ENCODE measurements at regions not wholly inside any gene's neighbourhood (a gene's known extent, or its start where the extent isn't known, plus 50 kb on each side); places are given as distances from the start of the nearest gene placed in this dataset.
A peak's percentile ranks its signal among the peaks of the same experiment; 100 is the strongest.

DNA sequence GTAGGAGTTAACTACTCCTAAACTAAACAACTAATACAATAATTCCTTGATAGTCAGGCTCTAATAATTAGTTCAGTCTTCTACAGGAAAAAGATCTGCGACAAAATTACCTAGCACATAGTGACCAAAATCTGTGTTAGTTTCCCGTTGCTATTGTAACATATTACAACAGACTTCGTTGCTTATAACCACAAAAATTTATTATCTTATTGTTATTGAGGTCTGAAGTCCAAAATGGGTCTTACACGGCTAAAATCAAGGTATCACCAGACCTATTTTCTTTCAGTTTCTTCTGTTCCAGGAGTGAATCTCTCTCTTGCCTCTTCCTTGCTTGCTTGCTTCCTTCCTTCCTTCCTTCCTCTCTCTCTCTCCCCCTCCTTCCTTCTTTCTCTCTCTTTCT, 993.6 kb upstream of the SPRY2 start:
- no peak for DNase-seq

DNA sequence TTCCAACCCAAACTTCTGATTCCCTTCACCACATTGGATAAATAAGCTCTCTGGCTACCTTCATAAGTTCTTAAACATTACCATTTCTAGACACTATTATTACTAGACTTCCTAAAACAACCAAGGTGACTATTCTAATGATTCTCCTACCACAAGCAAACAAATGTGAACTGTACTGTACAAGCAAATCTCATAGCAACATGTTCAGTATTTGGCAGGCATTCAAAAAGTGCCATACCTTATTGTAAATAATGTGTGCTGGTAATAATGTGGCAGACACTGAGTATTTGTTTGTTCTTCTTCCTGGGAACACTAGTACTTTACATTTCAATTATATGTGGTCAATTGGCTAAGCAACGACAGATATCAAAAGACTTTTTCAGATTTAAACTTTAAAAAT, 986.0 kb upstream of the SPRY2 start:
- DNase-seq = no peak

DNA sequence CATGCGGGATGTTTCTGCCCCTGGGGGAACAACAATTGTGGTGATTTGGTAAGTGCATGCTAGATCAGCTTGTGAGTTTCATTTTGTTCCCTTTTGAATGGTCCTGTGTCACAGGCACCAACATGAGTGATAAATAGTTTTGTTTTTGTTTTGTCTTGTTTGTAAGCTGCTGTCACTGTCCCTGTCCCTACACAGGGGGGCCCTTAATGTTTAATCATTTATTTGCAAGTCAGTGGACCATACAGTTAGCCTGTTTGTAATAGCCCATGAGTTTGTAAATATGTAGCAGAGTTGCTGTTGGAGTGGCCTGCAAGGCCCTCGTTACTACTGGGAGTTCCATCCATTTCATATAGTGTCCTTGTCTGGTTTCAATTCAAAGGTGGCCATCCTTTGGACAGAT, 979.6 kb upstream of the SPRY2 start:
- DNase-seq = no peak

DNA sequence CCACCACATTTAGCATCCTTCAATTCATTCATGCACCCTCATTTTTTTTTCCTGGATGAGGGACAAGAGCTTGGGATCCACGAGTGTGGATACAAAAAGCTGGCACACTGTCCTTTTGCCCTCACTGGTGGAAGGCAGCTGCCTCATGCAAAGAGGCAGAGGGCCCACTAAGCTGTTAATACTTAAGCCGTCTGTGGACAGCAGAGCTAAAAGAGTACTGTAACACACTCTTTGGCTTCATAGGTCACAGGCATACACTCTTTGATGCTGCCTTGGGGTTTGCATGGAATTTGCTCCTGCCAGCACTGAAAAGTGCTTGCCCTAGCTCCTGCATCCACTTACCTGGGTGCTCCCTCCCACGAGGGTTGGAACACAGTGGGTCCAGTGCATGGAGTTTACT, 978.4 kb upstream of the SPRY2 start:
- DNase-seq = no peak

DNA sequence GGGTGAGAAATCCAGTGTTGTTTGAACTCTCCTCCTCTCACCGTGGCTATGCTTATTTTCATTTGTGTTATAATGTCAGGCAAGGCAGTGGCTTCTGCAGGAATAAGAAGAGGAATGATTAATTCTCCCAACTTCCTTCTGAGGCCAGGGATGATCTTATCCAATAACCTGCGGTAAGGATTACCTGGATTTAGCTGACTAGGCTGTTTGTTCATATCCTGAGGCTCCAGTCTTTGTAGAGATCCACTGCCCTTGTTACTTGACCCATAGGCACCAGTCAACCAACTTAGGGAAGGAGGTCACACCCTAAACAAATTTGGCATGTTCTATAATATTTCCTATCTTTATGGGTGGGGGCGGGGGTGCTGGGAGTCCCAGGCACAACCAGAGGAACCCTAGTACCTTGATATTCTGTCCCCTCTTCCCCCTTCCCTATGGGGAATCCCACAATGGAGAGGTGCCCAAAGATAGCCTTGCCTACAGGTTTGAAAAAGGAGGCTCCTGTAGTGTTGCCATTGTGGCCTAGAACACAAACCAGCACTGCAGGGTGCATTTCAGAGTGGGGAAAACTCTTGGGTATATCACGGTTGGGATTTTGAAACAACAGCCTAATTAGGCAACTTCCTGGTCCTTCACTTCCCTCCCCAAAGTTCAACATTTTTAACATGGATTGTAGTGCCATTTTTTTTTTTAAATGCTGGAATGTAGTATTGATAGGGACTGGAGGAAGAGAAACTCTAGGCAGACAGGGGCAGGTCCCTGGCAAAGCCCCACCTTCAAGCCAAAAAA, 977.5 kb upstream of the SPRY2 start:
- no peak for DNase-seq

DNA sequence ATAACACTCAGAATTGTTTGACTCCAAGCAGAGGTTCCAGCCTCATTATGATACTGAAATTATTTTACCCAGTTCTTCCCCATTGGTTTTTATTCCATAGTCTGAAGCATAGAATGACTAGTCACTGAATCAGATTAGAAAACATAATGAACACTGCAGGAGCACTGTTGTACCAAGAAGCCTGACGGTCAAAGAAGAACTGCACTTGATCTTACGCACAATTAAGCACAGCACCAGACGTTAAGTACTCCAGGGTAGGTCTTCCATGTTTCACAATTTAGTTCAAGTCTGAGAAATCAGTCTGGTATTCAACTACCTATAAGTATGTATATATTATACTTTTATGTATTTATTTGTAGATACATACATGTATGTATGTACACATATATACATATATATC, 973.5 kb upstream of the SPRY2 start:
- no peak for DNase-seq

DNA sequence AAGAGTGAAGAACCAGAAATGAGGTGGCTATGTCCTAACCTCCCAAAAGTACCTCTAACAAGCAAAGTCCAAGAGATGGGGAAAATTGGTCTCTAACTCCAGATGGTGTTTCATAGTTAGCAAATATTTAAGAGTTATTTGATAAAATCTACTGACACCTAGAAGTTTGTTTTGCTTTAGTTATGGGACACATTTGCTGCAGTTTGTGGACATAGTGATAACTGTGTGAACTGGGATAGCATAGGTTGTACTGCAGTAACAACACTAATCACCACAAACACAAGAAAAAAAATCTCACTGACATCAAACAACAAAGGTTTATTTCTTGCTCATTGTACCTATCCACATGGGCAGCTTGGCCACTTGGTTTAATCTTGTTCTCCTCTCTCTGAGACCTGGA, 965.0 kb upstream of the SPRY2 start:
- no peak for DNase-seq

DNA sequence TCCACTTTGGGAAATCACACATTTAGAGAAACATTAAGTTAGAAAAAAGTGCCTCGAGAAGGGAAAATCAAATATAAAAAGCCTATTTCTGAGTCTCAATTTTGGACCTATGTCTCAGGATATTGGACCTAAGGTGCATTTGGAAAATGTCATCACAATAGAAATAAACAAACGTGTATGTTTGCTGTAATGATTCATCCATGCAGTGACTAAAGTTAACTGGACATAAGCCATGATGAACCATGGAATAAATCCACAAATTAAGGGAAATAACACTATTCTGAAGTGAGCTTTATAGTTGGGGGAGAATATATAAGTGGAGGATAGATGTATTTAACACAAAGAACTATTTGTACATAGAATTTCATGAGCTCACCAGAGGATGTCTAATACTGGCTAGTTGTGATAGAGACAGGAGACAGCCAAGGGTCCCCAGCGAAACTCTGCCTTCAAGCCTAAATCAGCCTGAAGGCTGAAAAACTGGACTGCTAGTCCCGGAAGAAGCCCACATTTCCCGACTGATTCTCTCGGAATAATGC, 963.3 kb upstream of the SPRY2 start:
- no peak for DNase-seq

DNA sequence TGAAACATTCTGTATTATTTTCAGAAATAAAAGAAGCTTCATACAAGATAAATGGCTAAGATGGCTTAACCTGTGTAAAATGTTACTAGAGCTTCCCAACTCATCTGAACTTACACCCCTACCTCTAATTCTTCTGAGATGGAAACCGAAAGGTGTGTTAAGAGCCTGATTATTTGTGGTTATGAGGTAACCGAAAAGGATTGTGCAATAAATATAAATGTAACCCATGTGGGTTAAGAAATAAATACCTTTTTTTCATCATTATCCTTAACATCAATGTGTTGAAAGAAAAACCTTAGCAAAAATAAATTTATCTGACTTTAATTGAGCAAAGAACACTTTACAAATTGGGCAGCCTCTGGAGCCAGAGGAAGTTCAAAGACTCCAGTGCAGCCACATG, 961.8 kb upstream of the SPRY2 start:
- no peak for DNase-seq

DNA sequence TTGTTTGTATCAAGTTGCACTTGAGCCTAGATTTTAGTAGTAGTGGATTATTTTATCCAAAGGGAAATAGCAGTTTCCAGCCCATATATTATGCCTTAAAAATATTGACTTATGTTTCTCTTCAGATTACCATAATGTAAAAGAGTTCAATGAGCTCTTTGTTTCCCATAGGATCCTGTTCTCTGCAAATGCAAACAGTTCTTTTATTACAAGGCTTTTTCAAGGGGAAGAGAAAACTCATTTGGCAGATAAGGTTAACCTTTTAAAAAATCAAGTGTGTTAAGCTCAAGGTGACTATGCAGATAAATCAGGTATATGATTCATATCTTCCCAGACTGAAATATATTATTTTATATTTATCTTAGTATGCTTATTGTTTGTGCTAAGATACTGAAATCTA, 961.2 kb upstream of the SPRY2 start:
- DNase-seq = no peak

DNA sequence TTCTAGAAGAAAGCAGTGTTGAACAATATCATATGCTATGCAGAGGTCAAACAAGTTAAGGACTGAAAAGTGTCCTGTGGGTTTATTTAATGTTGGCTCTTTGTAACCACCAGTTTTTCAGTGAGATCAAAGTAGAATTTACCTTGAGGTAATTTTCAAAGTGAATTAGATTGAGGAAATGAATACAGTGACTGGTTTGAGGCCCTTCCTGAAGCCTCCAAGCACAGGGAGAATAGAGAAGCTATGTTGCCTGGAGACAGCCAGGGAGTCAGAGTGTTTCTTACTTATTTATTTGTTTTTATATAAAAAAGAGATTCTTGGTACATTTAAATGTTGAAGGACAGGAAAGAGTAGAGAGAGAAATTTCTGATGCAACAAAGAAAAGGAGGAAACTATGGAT, 954.3 kb upstream of the SPRY2 start:
- no peak for DNase-seq

DNA sequence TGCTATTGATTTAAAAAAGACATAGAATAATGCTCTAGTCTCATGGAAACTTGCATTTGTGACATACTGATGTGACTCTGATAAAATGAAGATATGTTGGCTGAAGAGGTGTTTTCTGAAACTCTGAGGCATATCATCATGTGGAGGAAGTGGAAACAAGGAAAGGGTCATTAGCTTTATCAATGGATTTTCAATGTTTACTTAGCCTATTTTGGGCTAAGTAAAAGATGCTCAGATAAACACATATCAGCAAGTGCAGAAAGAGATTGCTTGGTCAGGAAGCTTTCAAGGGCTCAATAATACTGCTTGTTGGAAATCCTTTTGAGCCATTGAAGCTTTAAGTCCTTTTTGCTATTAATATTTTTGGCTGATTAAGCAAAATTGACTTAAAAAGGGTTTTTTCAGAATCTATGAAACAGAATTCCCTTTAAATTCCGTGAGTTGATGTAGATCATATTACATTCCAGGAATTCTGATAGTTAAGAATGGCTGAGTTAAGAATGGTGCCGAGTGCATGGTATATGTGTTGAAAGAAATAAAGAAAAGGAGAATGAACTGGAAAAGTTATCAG, 952.8 kb upstream of the SPRY2 start:
- no peak for DNase-seq

DNA sequence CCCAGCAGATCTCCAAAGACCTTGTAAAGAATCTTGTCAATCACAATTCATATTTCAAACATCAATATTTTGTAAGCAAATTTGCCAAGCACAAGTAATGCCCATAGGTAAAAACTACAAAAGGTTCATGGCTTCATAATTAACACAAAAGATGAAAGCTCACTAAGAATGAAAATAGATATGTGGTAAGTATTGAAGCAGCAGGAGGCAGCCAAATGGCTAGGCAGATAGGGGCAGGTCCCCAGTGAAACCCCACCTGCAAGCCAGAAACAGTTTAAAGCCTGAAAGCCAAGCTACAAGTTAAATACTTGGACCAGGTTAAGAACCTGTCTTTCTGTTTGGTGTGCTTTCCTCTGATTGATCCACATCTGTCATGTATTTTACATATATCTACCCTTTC, 942.6 kb upstream of the SPRY2 start:
- no peak for DNase-seq

DNA sequence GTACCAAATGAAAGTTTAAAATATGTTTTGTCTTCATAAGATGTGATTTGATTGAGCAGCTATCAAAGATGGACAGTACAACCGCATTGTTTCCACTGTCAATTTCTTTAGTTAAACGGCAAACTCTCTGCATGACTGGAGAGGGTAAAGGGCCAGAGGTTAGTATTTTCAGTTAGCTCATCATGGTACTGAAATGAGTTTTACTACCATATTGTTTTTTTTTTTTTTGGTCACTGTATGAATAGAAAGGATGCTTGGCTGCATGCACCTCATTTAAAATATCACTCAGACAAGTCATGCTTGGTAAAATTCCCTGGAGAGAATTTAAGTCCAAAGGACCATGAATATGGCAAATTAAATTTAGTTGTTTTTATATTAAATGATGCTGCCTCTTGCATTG, 942.1 kb upstream of the SPRY2 start:
- DNase-seq = no peak

DNA sequence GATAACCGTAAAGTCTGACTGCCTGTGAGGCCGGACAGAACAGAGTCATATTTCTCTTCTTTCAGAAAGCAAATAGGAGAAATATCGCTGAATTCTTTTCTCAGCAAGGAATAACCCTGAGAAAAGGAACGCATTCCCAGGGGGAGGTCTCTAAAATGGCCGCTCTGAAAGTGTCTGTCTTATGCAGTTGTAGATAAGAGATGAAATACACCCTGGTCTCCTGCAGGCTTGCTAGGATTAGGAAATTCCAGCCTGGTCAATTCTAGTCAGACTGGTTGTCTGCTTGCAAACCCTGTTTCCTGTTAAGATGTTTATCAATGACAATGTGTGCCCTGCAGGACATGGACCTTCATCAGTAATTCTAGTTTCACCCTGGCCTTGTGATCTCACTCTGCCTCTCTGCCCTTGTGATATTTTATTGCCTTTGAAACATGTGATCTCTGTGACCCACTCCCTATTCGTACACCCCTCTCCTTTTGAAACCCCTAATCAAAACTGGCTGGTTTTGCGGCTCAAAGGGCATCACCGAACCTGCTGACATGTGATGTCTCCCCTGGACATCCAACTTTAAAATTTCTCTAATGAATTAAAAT, 934.8 kb upstream of the SPRY2 start:
- peak; percentile 31 for DNase-seq

DNA sequence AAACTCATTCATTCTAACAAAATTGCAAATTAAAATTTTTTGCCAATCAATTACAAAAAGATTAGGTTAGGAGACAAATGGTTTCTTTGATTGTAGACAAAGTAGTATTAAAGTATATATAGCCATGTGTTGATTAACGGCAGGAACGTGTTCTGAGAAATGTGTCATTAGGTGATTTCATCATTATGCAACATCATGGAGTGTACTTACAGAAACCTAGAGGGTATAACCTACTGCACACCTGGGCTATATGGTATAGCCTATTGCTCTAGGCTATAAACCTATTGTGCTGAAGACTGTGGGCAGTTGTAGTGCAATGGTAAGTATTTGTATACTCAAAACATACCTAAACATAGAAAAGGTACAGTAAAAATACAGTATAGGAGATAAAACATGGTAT, 906.8 kb upstream of the SPRY2 start:
- no peak for DNase-seq

DNA sequence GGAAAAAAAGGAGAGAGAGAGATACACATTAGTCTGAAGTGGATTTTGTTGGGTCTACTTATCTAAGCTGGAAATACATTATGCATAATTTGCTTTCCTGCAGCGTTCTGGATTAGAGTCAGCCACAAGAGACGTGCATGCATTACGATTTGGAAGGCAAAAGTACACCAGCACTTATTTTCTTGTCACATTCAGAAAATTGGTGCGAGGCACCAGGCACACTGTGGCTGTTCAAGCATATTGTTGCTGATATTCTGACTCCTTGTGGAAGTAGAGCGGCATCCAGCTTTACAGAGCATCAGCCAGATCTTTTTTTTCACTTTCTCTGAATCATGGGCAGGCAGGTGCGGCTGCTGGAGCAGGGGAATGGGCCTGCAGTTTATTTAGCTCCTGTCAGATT, 905.6 kb upstream of the SPRY2 start:
- DNase-seq = no peak

DNA sequence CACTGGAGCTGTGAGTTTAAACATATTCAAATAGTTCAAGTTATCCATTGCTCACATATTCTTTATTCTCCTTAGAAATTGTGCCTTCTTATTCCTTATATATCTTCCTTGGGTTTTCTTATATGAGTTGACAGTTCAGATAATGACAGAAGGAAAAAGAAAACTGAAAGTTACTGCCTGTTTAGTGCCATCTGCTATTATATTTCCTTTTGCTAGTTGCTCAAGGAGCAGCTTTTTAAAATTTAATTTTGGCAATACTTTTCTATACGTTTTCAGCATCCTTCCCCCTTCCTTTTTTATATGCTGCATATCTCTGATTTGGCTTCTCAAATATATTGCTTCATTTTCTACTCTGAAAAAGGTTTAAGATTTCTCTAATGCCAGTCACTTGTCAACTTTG, 903.1 kb upstream of the SPRY2 start:
- no peak for DNase-seq

DNA sequence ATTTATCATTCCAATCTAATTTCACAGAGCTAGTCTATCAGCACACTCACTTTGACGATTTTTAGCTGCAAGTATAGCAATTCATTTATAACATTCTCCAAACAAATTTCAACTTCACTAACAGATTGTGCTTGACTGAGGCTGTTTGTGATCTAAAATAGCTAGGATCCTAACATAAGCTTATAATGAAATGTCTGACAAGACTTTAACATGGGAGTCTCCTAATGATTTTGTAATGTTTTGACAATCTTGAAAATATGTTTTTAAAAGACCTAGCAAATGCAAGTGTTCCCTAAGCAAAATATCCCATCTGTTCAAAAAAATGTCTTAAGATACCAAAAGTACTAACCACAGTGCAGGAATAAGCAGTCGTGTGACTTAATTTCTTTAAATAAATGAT, 889.5 kb upstream of the SPRY2 start:
- no peak for DNase-seq

DNA sequence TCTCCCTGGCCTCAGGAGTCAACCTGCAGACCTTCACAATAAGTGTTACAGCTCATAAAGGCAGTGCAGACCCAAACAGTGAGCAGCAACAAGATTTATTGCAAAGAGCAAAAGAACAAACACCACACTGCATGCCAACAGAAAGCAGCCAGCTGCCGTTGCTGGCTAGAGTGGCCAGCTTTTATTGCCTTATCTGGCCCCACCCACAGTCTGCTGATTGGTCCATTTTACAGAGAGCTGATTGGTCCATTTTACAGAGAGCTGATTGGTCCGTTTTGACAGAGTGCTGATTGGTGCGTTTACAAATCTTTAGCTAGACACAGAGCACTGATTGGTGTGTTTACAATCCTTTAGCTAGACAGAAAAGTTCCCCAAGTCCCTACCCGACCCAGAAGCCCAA, 885.9 kb upstream of the SPRY2 start:
- DNase-seq = peak; percentile 6

DNA sequence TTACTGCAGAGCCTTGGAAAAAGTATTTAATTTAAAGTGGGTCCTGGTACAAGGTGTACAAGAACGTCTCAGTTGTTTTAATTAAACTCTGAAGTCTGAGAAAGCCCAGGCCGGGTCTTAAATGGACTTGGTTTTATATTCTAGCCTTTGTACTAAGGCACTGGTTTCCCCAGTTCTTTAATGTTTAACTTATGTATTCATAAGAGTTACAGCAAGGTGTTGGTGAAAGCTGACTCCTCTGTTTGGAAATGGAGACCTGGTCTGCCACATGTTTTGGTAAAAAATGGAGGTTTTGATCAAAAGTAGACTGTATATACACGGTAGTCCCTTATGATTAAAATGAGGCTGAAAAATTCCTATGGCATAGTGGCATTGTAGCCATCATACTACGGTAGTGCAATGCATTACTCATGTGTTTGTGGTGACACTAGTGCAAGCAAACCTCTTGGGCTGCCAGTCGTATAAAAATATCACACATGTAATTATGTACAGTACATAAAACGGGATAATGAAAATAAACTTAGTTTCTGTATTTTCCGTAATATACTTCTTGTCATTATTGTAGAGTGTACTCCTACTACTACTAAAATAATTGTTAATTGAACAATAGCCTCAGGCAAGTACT, 883.4 kb upstream of the SPRY2 start:
- no peak for DNase-seq

DNA sequence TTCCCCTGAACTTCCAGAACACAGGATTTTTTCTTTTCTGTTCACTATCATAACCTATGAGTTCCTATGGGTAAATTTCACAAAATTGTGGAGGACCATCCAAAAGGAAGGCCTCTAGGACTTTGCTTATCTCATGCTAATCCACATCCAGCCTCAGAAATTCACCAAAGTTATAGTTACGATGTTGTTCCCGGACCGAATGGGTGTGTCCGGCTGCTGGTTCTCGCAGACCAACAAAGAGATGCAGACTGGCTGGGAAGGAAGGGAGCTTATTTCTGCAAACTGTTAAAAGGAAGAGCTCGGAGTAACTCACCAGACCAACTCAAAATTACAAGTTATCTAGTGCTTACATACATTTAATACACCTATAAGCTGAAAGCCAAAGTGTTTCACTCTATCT, 882.9 kb upstream of the SPRY2 start:
- DNase-seq = no peak

DNA sequence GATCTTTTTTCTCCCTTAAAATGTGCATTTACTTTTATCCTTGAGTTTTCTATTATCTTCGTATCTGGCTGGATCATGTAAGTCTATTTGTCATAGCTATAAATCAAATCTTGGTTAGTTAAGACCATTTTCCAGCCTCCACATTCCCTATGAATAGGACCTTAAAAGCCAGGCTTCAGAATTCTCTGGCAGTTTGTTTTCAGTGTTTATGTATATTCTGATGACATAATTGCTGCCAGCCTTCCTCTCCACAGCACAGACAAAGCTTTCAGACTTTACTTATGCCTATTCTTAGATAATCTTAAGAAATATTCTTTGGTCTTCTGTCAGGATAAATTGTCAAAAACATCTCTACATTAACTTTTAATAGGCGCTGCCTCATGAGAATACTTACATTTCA, 870.8 kb upstream of the SPRY2 start:
- no peak for DNase-seq

DNA sequence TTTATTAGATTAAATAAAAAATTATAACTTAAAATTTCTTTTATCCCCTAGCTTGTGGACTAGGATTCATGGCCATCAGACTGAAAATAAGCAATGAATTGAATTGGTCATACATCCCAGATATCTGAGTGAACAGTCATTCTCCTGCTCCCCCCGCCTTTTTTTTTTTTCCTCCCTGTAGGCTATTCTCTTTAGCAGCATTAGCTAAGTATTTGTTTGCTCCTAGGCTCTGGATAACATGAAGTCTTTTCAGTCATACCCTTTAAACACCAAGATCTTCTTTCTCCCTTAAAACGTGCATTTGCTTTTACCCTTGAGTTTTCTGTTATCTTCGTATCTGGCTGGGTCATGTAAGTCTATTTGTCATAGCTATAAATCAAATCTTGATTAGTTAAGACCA, 866.7 kb upstream of the SPRY2 start:
- DNase-seq = no peak

Measured in OCI-M1 (cell line).